ENCODE measurements at regions not wholly inside any gene's neighbourhood (a gene's known extent, or its start where the extent isn't known, plus 50 kb on each side); places are given as distances from the start of the nearest gene placed in this dataset.
"Not testable (repeated sequence)": the region's sequence is repeated elsewhere in the genome, so short reads cannot be mapped to it uniquely, and the experiment has no call there.

DNA sequence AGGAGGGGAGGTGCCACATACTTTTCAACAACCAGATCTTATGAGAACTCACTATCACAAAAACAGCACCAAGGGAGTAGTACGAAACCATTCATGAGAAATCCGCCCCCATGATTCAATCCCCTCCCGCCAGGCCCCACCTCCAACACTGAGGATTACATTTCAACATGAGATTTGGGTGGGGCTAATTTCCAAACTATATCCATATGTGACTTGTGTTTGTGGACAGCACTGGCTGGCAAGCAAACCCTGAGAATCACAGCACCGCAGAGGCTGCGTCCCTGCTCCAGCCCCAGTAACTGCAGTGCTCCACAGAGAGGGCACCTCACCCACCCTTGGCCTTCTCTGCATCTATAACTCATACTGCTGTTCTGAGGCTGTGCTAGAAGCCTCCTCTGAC is 211.2 kb upstream of the PODXL start:
- H3K4me1 ChIP-seq (ENCODE audit: low read depth, poor library complexity, severe bottlenecking), result no peaks in the 10 kb centered on the region
- H3K36me3 ChIP-seq (ENCODE audit: insufficient read depth), result no peaks in the 10 kb centered on the region
- H4K20me1 ChIP-seq (ENCODE audit: insufficient read depth), result no peaks in the 10 kb centered on the region
- no peaks in the 10 kb centered on the region for H3K79me2 ChIP-seq (ENCODE audit: insufficient read depth, low read depth)
- H3K4me2 ChIP-seq, result no peak overlapping the region
- no peak overlapping the region for H2AFZ ChIP-seq (ENCODE audit: low read depth)
- TF ChIP-seq, protein P1, sequence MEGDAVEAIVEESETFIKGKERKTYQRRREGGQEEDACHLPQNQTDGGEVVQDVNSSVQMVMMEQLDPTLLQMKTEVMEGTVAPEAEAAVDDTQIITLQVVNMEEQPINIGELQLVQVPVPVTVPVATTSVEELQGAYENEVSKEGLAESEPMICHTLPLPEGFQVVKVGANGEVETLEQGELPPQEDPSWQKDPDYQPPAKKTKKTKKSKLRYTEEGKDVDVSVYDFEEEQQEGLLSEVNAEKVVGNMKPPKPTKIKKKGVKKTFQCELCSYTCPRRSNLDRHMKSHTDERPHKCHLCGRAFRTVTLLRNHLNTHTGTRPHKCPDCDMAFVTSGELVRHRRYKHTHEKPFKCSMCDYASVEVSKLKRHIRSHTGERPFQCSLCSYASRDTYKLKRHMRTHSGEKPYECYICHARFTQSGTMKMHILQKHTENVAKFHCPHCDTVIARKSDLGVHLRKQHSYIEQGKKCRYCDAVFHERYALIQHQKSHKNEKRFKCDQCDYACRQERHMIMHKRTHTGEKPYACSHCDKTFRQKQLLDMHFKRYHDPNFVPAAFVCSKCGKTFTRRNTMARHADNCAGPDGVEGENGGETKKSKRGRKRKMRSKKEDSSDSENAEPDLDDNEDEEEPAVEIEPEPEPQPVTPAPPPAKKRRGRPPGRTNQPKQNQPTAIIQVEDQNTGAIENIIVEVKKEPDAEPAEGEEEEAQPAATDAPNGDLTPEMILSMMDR (conservative IDR thresholded peaks at IDR 0.05; ENCODE audit: low read depth, low read length), result no peak
- no peaks in the 10 kb centered on the region for H3K27me3 ChIP-seq (ENCODE audit: insufficient read depth, low read depth)
- H3K27ac ChIP-seq, result no peak overlapping the region
- no peak overlapping the region for H3K4me3 ChIP-seq (IDR thresholded peaks at IDR 0.05; ENCODE audit: insufficient read depth, low read depth, low read length)
- no peak overlapping the region for H3K9ac ChIP-seq

DNA sequence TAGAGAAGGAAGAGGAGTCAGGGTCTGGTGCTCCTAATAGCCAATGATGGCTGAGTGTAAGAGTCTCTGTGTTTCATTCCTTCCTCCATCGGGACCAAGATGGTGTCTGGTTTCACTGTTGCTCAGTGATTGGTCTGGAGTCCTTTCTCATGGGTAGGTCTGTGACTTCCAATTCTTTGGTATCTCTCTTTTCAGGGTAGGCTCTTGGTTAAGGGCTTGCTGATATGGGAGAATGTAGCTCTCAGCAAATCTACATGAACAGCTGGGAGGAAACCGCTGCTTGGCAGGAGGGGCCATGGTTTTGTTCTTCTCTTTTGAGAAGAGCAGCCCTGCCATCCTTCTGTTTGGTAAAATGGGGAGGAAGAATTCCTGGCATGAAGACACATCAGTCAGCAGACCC is 209.1 kb upstream of the PODXL start:
- Histone ChIP-seq H2AFZ (ENCODE audit: low read depth) (no peak overlapping the region), H3K79me2 (ENCODE audit: insufficient read depth, low read depth) (no peaks in the 10 kb centered on the region), H3K4me3 (IDR thresholded peaks at IDR 0.05; ENCODE audit: insufficient read depth, low read depth, low read length) (no peak overlapping the region), H3K9ac (no peak overlapping the region), H3K36me3 (ENCODE audit: insufficient read depth) (no peaks in the 10 kb centered on the region), H4K20me1 (ENCODE audit: insufficient read depth) (no peaks in the 10 kb centered on the region), H3K4me2 (no peak overlapping the region), H3K27me3 (ENCODE audit: insufficient read depth, low read depth) (no peaks in the 10 kb centered on the region), H3K4me1 (ENCODE audit: low read depth, poor library complexity, severe bottlenecking) (no peaks in the 10 kb centered on the region), H3K27ac (no peak overlapping the region)
- TF ChIP-seq, protein P1 (conservative IDR thresholded peaks at IDR 0.05; ENCODE audit: low read depth, low read length), result no peak

DNA sequence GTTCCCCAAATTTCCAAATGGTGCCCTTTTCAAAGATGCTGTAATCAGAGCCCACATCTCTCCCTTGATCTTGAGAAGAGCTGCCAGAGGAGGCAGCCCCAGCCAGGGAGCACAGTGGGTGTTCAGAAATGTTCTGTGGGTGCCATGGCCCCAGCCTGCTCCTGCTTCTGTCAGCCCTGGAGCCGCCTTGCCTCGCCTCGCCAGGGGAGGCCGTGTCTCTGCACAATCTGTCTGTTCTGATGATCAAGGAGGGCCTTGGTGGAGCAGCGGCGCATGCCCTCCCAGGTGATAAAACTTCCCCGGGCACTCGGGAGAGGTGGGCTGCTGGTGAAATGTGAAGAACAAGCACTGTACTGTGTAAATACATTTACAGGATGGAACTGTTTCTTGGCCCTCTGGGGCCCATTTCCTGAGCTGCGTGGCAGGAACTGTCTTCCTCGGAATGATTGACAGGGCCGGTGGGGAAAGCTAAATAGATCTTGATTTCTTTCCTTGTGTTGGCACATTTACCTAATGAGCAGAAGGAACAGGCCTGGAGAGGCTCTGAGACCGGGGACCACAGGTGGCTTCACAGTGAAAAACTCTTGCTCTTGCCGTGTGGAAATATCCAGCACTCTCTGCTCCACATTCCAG is 207.8 kb upstream of the PODXL start:
- Histone ChIP-seq H3K27me3 (ENCODE audit: insufficient read depth, low read depth) (no peaks in the 10 kb centered on the region), H3K79me2 (ENCODE audit: insufficient read depth, low read depth) (no peaks in the 10 kb centered on the region), H3K4me2 (no peak overlapping the region), H3K36me3 (ENCODE audit: insufficient read depth) (no peaks in the 10 kb centered on the region), H3K4me1 (ENCODE audit: low read depth, poor library complexity, severe bottlenecking) (no peaks in the 10 kb centered on the region), H4K20me1 (ENCODE audit: insufficient read depth) (no peaks in the 10 kb centered on the region), H3K4me3 (IDR thresholded peaks at IDR 0.05; ENCODE audit: insufficient read depth, low read depth, low read length) (no peak overlapping the region), H3K9ac (no peak overlapping the region), H3K27ac (no peak overlapping the region), H2AFZ (ENCODE audit: low read depth) (no peak overlapping the region)
- TF ChIP-seq, protein P1 (conservative IDR thresholded peaks at IDR 0.05; ENCODE audit: low read depth, low read length), result no peak

DNA sequence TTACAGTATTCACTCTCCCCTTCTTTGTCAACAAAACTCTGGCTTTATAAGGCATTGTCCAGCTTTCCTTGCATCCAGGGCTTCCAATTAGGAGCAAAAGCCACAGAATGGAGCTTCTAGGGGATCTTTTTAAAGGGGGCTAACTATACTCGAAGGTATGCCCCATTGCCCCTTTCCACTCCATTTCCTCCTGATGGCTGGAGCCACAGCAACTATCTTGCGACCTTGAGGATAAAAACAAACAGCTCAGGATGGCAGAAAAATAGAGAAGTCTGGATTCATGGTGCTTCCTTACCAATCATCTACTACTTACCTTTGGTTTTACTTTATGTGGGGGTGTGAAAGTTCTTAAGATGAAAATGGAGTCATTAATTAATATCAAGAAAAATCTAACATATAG is 206.3 kb upstream of the PODXL start:
- Histone ChIP-seq H3K4me2 (no peak overlapping the region), H2AFZ (ENCODE audit: low read depth) (no peak overlapping the region), H3K4me3 (IDR thresholded peaks at IDR 0.05; ENCODE audit: insufficient read depth, low read depth, low read length) (no peak overlapping the region), H3K36me3 (ENCODE audit: insufficient read depth) (no peaks in the 10 kb centered on the region), H3K4me1 (ENCODE audit: low read depth, poor library complexity, severe bottlenecking) (no peaks in the 10 kb centered on the region), H3K79me2 (ENCODE audit: insufficient read depth, low read depth) (no peaks in the 10 kb centered on the region), H3K27me3 (ENCODE audit: insufficient read depth, low read depth) (no peaks in the 10 kb centered on the region), H4K20me1 (ENCODE audit: insufficient read depth) (no peaks in the 10 kb centered on the region), H3K27ac (no peak overlapping the region), H3K9ac (no peak overlapping the region)
- TF ChIP-seq, protein P1 (conservative IDR thresholded peaks at IDR 0.05; ENCODE audit: low read depth, low read length), result no peak

DNA sequence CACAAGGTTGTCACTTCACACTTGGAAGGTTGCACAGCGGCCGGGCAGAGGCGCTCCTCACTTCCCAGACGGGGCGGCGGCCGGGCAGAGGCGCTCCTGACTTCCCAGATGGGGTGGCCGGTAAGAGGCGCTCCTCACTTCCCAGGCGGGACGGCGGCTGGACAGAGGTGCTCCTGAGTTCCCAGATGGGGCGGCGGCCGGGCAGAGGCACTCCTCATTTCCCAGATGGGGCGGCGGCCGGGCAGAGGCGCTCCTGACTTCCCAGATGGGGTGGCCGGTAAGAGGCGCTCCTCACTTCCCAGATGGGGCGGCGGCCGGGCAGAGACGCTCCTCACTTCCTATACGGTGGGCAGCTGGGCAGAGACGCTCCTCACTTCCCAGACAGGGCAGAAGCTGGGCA is 199.4 kb upstream of the PODXL start:
- not testable (repeated sequence) for H3K36me3 ChIP-seq (ENCODE audit: insufficient read depth); H3K27me3 ChIP-seq (ENCODE audit: insufficient read depth, low read depth); H3K4me2 ChIP-seq; H2AFZ ChIP-seq (ENCODE audit: low read depth); H3K79me2 ChIP-seq (ENCODE audit: insufficient read depth, low read depth); H3K4me1 ChIP-seq (ENCODE audit: low read depth, poor library complexity, severe bottlenecking); H3K9ac ChIP-seq; H4K20me1 ChIP-seq (ENCODE audit: insufficient read depth); H3K27ac ChIP-seq; H3K4me3 ChIP-seq (IDR thresholded peaks at IDR 0.05; ENCODE audit: insufficient read depth, low read depth, low read length)
